Neural progenitor cell (in vitro differentiated cells): ENCODE measurements at regions not wholly inside any gene's neighbourhood (a gene's known extent, or its start where the extent isn't known, plus 50 kb on each side); places are given as distances from the start of the nearest gene placed in this dataset.

Source experiments
- DNase-seq: peaks from one replicate; pipeline ENCODE4 v3.0.0-alpha.2; 2016; ENCODE audit warnings: low spot score
- H2AFZ ChIP-seq: fragments of 200-600 bp; sonication (generic); replicated peaks from 2 replicates; pipeline ENCODE4 v1.6.1; 2016; ENCODE audit warnings: antibody characterized with exemption
- H3F3A ChIP-seq: fragments of 200-600 bp; sonication (generic); 2 replicates; pipeline ENCODE4 v1.6.1; 2016; ENCODE audit warnings: antibody characterized with exemption, low read depth
- H3K27ac ChIP-seq: fragments of 200-600 bp; sonication (generic); 2 replicates; pipeline ENCODE4 v1.5.1; 2016; ENCODE audit warnings: mild to moderate bottlenecking
- H3K27me3 ChIP-seq: fragments of 200-600 bp; sonication (generic); 2 replicates; pipeline ENCODE4 v1.6.1; 2016; ENCODE audit warnings: mild to moderate bottlenecking, moderate library complexity
- H3K36me3 ChIP-seq: fragments of 200-600 bp; sonication (generic); 2 replicates; pipeline ENCODE4 v1.5.1; 2016
- H3K4me1 ChIP-seq: fragments of 200-600 bp; sonication (generic); 2 replicates; pipeline ENCODE4 v1.6.1; 2016; ENCODE audit warnings: mixed run types
- H3K4me2 ChIP-seq: fragments of 200-600 bp; sonication (generic); 2 replicates; pipeline ENCODE4 v1.6.1; 2016
- H3K4me3 ChIP-seq: fragments of 200-600 bp; sonication (generic); 2 replicates; pipeline ENCODE4 v1.5.1; 2016
- H3K79me2 ChIP-seq: fragments of 200-600 bp; sonication (generic); 2 replicates; pipeline ENCODE4 v1.6.1; 2016; ENCODE audit warnings: low read depth
- H3K9ac ChIP-seq: fragments of 200-600 bp; sonication (generic); 2 replicates; pipeline ENCODE4 v1.6.1; 2016
- H3K9me3 ChIP-seq: fragments of 200-600 bp; sonication (generic); 2 replicates; pipeline ENCODE4 v1.5.1; 2016; ENCODE audit warnings: low read depth
- H4K20me1 ChIP-seq: fragments of 200-600 bp; sonication (generic); 2 replicates; pipeline ENCODE4 v1.6.1; 2016; ENCODE audit warnings: low read depth
- H3K27ac Mint-ChIP-seq: 3 replicates; pipeline ENCODE4 v1.8.0; 2021; ENCODE audit warnings: mixed read lengths
- H3K27me3 Mint-ChIP-seq: 2 replicates; pipeline ENCODE4 v1.8.0; 2022; ENCODE audit warnings: low read depth, mild to moderate bottlenecking, inconsistent platforms, moderate library complexity, mixed read lengths; ENCODE audit not compliant: insufficient read depth
- H3K36me3 Mint-ChIP-seq: 3 replicates; pipeline ENCODE4 v1.8.0; 2021; ENCODE audit warnings: mixed read lengths
- H3K4me1 Mint-ChIP-seq: 3 replicates; pipeline ENCODE4 v1.8.0; 2021; ENCODE audit warnings: mixed read lengths
- H3K4me3 Mint-ChIP-seq: 3 replicates; pipeline ENCODE4 v1.8.0; 2021; ENCODE audit warnings: mild to moderate bottlenecking, moderate library complexity, mixed read lengths
- H3K9me3 Mint-ChIP-seq: 3 replicates; pipeline ENCODE4 v1.8.0; 2020; ENCODE audit warnings: mixed read lengths
- EZH2 ChIP-seq: fragments of 200-600 bp; sonication (generic); IDR thresholded peaks from 2 replicates; pipeline ENCODE4 v1.6.1; 2017; ENCODE audit warnings: antibody characterized with exemption, mild to moderate bottlenecking, moderate library complexity
- EZH2phosphoT487 ChIP-seq: fragments of 200-600 bp; sonication (generic); IDR thresholded peaks from 2 replicates; pipeline ENCODE4 v1.6.1; 2017; ENCODE audit warnings: antibody characterized with exemption
- TF ChIP-seq, protein P1 (sequence below): fragments of 200-600 bp; sonication (generic); IDR thresholded peaks from 2 replicates; pipeline ENCODE4 v1.5.1; 2017; ENCODE audit warnings: antibody characterized with exemption, mild to moderate bottlenecking

DNA sequence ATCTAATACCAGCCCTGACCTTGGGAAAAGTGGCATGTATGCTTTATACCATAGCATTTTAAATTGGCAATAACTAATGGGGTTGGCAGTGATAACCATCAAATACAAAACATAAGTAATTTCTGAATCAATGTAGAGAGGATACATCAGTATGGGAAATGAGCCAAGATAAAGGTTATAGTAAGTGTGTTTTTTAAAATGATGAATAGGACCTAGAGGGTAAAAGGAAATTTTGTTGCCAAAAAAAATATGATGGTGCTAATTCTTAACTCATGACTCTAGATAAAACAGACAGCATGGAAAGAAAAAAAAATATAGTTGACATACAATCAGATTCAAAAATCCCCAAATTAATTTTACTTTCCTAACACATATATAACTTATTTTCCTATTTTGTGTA, 75.4 kb upstream of the ROBO1 start:
- Histone ChIP-seq H3K79me2 (no peaks in the 10 kb centered on the region), H3F3A (no peaks in the 10 kb centered on the region), H2AFZ (no peak overlapping the region), H3K27me3 (no peaks in the 10 kb centered on the region), H3K4me2 (no peak overlapping the region), H3K36me3 (no peaks in the 10 kb centered on the region), H3K9me3 (no peaks in the 10 kb centered on the region), H4K20me1 (no peaks in the 10 kb centered on the region), H3K27ac (no peak overlapping the region), H3K9ac (no peak overlapping the region), H3K4me1 (no peaks in the 10 kb centered on the region), H3K4me3 (no peak overlapping the region)
- Mint-ChIP-seq H3K36me3 (no peaks in the 10 kb centered on the region), H3K4me1 (no peaks in the 10 kb centered on the region), H3K4me3 (no peak overlapping the region), H3K27ac (no peak overlapping the region), H3K27me3 (no peaks in the 10 kb centered on the region), H3K9me3 (no peaks in the 10 kb centered on the region)
- no peak for DNase-seq
- no peak for TF ChIP-seq EZH2phosphoT487
- TF ChIP-seq EZH2 = no peak
- TF ChIP-seq, protein P1, sequence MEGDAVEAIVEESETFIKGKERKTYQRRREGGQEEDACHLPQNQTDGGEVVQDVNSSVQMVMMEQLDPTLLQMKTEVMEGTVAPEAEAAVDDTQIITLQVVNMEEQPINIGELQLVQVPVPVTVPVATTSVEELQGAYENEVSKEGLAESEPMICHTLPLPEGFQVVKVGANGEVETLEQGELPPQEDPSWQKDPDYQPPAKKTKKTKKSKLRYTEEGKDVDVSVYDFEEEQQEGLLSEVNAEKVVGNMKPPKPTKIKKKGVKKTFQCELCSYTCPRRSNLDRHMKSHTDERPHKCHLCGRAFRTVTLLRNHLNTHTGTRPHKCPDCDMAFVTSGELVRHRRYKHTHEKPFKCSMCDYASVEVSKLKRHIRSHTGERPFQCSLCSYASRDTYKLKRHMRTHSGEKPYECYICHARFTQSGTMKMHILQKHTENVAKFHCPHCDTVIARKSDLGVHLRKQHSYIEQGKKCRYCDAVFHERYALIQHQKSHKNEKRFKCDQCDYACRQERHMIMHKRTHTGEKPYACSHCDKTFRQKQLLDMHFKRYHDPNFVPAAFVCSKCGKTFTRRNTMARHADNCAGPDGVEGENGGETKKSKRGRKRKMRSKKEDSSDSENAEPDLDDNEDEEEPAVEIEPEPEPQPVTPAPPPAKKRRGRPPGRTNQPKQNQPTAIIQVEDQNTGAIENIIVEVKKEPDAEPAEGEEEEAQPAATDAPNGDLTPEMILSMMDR = no peak

DNA sequence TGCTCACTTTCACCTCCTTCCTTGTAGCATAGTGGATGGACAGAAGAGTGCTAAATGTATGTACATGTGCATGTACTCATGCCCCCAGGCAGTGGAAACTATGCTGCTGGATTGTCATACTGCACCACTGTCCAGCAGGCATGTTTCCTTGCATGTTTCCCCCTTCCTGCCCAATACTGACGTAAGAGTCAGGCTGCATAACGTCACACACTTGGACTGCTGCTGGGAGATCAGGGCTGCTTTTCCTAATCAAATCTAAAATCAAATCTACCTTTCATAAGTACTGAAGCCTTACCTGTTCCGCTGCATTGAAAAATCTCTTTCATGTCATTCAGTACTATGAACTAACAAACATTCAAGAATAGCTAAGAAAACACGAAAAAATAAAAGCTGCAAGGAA, 67.9 kb upstream of the ROBO1 start:
- H3K27me3 ChIP-seq = no peaks in the 10 kb centered on the region
- H3K79me2 ChIP-seq = no peaks in the 10 kb centered on the region
- H3K9me3 Mint-ChIP-seq = no peaks in the 10 kb centered on the region
- H3K27ac ChIP-seq = no peak overlapping the region
- H3F3A ChIP-seq = no peaks in the 10 kb centered on the region
- no peaks in the 10 kb centered on the region for H3K9me3 ChIP-seq
- no peak overlapping the region for H2AFZ ChIP-seq
- no peaks in the 10 kb centered on the region for H3K27me3 Mint-ChIP-seq
- no peaks in the 10 kb centered on the region for H3K4me1 Mint-ChIP-seq
- no peak for DNase-seq
- no peak overlapping the region for H3K4me3 Mint-ChIP-seq
- H3K9ac ChIP-seq = no peak overlapping the region
- no peaks in the 10 kb centered on the region for H3K36me3 ChIP-seq
- H3K27ac Mint-ChIP-seq = no peak overlapping the region
- no peak overlapping the region for H3K4me2 ChIP-seq
- H3K4me3 ChIP-seq = no peak overlapping the region
- H3K36me3 Mint-ChIP-seq = no peaks in the 10 kb centered on the region
- no peaks in the 10 kb centered on the region for H3K4me1 ChIP-seq
- H4K20me1 ChIP-seq = no peaks in the 10 kb centered on the region
- TF ChIP-seq, protein P1 = no peak
- TF ChIP-seq EZH2 = no peak
- TF ChIP-seq EZH2phosphoT487 = no peak

DNA sequence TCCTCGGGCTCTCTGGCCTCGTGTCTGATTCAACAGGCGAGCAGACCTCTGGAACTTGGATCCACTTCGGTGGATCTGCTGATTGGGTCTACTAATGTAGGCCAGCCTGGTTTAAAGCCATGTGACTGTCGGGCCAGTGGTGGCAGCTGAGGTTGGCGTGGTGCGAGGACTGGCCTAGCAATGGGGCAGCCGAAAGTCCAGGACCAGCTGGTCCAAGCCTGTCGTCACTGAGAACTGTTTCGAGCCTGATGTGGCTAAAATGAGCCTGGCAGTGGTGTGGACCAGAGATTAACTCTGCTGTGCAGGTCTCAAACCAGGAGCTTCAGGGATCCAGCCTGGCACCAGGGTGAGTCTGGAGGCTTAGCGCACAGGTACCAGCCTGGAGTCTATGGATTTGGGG, 56.4 kb upstream of the ROBO1 start:
- H3K27me3 ChIP-seq = no peaks in the 10 kb centered on the region
- no peak for DNase-seq
- H3K4me3 ChIP-seq = no peak overlapping the region
- H3K4me1 Mint-ChIP-seq = no peaks in the 10 kb centered on the region
- no peak overlapping the region for H3K27ac Mint-ChIP-seq
- no peak overlapping the region for H3K4me2 ChIP-seq
- H3K27me3 Mint-ChIP-seq = no peaks in the 10 kb centered on the region
- no peak overlapping the region for H3K9ac ChIP-seq
- H2AFZ ChIP-seq = no peak overlapping the region
- no peaks in the 10 kb centered on the region for H3F3A ChIP-seq
- H4K20me1 ChIP-seq = no peaks in the 10 kb centered on the region
- H3K9me3 Mint-ChIP-seq = peaks cover under 1% of the 10 kb centered on the region
- no peak for TF ChIP-seq EZH2phosphoT487
- no peaks in the 10 kb centered on the region for H3K79me2 ChIP-seq
- H3K36me3 ChIP-seq = no peaks in the 10 kb centered on the region
- H3K9me3 ChIP-seq = no peaks in the 10 kb centered on the region
- H3K4me1 ChIP-seq = no peaks in the 10 kb centered on the region
- no peak overlapping the region for H3K4me3 Mint-ChIP-seq
- H3K36me3 Mint-ChIP-seq = no peaks in the 10 kb centered on the region
- H3K27ac ChIP-seq = no peak overlapping the region

DNA sequence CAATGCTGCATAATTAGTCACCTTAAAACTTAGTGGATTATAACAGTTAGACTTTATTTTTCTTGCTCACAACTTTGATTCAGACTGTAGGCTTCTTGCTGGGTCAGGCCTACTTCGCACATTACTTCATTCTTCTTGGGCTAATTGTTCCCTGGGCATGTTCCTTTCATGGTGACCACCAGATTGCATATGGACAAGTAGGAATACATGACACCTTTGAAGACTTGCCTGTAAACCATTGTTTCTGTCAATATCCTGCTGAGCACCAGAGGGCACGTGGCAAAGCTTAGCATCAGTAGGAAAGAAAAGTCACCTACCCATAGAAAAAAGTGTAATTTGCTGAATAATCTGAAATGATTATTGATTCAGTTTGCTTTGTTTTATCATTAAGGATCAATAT, 54.3 kb upstream of the ROBO1 start:
- TF ChIP-seq EZH2 (no peak), EZH2phosphoT487 (no peak)
- TF ChIP-seq, protein P1 = no peak
- no peaks in the 10 kb centered on the region for H3K9me3 Mint-ChIP-seq

More for the DNA sequence above, 54.3 kb upstream of the ROBO1 start:
- no peak overlapping the region for H3K9ac ChIP-seq
- no peak overlapping the region for H3K4me2 ChIP-seq
- Mint-ChIP-seq H3K4me3 (no peak overlapping the region), H3K36me3 (no peaks in the 10 kb centered on the region), H3K27me3 (no peaks in the 10 kb centered on the region), H3K27ac (no peak overlapping the region), H3K4me1 (no peaks in the 10 kb centered on the region)
- H3K9me3 ChIP-seq = no peaks in the 10 kb centered on the region
- H3K27ac ChIP-seq = no peak overlapping the region
- no peak overlapping the region for H3K4me3 ChIP-seq
- no peaks in the 10 kb centered on the region for H3K36me3 ChIP-seq
- no peaks in the 10 kb centered on the region for H3K4me1 ChIP-seq
- H3K27me3 ChIP-seq = no peaks in the 10 kb centered on the region
- no peak for DNase-seq
- no peaks in the 10 kb centered on the region for H4K20me1 ChIP-seq
- H3F3A ChIP-seq = no peaks in the 10 kb centered on the region
- H3K79me2 ChIP-seq = no peaks in the 10 kb centered on the region
- no peak overlapping the region for H2AFZ ChIP-seq
